Neutrophil (primary cell): ENCODE measurements at regions not wholly inside any gene's neighbourhood (a gene's known extent, or its start where the extent isn't known, plus 50 kb on each side); places are given as distances from the start of the nearest gene placed in this dataset.

Experiments used
- H3K27ac ChIP-seq: fragments of 200-600 bp; sonication (generic); 2 replicates; pipeline ENCODE4 v1.5.1; 2016; ENCODE audit warnings: mild to moderate bottlenecking, moderate library complexity
- H3K27me3 ChIP-seq: fragments of 200-600 bp; sonication (generic); 2 replicates; pipeline ENCODE4 v1.6.0; 2016; ENCODE audit warnings: mild to moderate bottlenecking
- H3K36me3 ChIP-seq: fragments of 200-600 bp; sonication (generic); 2 replicates; pipeline ENCODE4 v1.5.1; 2017
- H3K4me1 ChIP-seq, 2 experiments: fragments of 200-600 bp in 1 of 2; sonication (generic) in 1 of 2; 1 replicate in 1 of 2; 2 replicates in 1 of 2; pipeline versions ENCODE4 v1.5.1 to v1.6.1; 2013 to 2016; ENCODE audit warnings: low read depth in 1 of 2, low read length in 1 of 2, mild to moderate bottlenecking in 1 of 2, moderate library complexity in 1 of 2; ENCODE audit not compliant: control insufficient read depth in 1 of 2, insufficient read depth in 1 of 2
- H3K4me3 ChIP-seq, 2 experiments: fragments of 200-600 bp in 1 of 2; sonication (generic) in 1 of 2; 1 replicate in 1 of 2; 2 replicates in 1 of 2; pipeline ENCODE4 v1.5.1; 2013 to 2016; ENCODE audit warnings: low read depth in 1 of 2, low read length in 1 of 2, mild to moderate bottlenecking in 1 of 2, moderate library complexity in 1 of 2
- H3K9me3 ChIP-seq: fragments of 200-600 bp; sonication (generic); 2 replicates; pipeline ENCODE4 v1.5.1; 2016
- TF ChIP-seq, protein P1 (sequence below): fragments of 200-600 bp; sonication (generic); IDR thresholded peaks from 2 replicates; pipeline ENCODE4 v1.5.1; 2016; ENCODE audit warnings: antibody characterized with exemption

GRCh38 chr4:20095805-20096541 lies 155.7 kb upstream of the SLIT2 start:
- Histone ChIP-seq H3K4me1 (no peaks in the 10 kb centered on the region), H3K9me3 (no peaks in the 10 kb centered on the region), H3K27ac (no peak overlapping the region), H3K4me3 (no peak overlapping the region), H3K36me3 (no peaks in the 10 kb centered on the region), H3K27me3 (no peaks in the 10 kb centered on the region)
- TF ChIP-seq, protein P1, sequence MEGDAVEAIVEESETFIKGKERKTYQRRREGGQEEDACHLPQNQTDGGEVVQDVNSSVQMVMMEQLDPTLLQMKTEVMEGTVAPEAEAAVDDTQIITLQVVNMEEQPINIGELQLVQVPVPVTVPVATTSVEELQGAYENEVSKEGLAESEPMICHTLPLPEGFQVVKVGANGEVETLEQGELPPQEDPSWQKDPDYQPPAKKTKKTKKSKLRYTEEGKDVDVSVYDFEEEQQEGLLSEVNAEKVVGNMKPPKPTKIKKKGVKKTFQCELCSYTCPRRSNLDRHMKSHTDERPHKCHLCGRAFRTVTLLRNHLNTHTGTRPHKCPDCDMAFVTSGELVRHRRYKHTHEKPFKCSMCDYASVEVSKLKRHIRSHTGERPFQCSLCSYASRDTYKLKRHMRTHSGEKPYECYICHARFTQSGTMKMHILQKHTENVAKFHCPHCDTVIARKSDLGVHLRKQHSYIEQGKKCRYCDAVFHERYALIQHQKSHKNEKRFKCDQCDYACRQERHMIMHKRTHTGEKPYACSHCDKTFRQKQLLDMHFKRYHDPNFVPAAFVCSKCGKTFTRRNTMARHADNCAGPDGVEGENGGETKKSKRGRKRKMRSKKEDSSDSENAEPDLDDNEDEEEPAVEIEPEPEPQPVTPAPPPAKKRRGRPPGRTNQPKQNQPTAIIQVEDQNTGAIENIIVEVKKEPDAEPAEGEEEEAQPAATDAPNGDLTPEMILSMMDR: no peak

DNA sequence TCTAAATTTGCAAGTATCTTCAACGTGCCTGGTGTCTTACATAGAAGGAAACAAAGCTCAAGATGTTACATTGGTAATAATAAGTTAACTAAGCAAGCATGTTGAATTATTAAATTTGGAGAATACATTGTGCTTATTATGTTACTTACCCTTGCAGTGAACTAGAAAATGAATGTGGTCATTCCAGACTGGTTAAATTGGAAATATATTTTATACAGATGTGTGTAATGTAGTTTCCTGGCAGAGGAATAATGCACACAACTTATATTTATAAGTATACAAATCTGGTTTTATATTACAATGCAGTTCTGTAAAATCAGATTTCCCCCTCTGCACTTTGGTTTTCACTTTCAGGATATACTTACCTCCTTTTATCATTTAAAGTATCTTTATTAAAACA lies 159.9 kb upstream of the SLIT2 start:
- H3K4me3 ChIP-seq: no peak overlapping the region
- H3K36me3 ChIP-seq: no peaks in the 10 kb centered on the region
- H3K9me3 ChIP-seq: no peaks in the 10 kb centered on the region
- TF ChIP-seq, protein P1: no peak
- no peaks in the 10 kb centered on the region for H3K27me3 ChIP-seq
- peaks cover 0 to 4% of the 10 kb centered on the region in 2 experiments for H3K4me1 ChIP-seq
- H3K27ac ChIP-seq: no peak overlapping the region

DNA sequence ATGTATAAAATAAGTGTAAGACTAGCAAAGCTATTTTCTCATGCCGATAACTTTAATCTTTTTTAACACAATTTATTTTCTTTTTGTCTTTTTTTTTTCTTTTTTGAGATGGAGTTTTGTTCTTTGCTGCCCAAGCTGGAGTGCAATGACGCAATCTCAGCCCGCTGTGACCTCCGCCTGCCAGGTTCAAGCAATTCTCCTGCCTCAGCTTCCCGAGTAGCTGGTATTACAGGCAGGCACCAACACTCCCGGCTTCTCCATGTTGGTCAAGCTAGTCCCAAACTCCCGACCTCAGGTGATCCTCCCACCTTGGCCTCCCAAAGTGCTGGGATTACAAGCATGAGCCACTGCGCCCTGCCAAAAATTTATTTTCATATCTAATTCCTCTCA lies 164.2 kb upstream of the SLIT2 start:
- Histone ChIP-seq H3K36me3 (no peaks in the 10 kb centered on the region), H3K4me1 (peaks cover 0 to 4% of the 10 kb centered on the region in 2 experiments), H3K4me3 (no peak overlapping the region), H3K9me3 (no peaks in the 10 kb centered on the region), H3K27ac (no peak overlapping the region), H3K27me3 (no peaks in the 10 kb centered on the region)
- TF ChIP-seq, protein P1: no peak

DNA sequence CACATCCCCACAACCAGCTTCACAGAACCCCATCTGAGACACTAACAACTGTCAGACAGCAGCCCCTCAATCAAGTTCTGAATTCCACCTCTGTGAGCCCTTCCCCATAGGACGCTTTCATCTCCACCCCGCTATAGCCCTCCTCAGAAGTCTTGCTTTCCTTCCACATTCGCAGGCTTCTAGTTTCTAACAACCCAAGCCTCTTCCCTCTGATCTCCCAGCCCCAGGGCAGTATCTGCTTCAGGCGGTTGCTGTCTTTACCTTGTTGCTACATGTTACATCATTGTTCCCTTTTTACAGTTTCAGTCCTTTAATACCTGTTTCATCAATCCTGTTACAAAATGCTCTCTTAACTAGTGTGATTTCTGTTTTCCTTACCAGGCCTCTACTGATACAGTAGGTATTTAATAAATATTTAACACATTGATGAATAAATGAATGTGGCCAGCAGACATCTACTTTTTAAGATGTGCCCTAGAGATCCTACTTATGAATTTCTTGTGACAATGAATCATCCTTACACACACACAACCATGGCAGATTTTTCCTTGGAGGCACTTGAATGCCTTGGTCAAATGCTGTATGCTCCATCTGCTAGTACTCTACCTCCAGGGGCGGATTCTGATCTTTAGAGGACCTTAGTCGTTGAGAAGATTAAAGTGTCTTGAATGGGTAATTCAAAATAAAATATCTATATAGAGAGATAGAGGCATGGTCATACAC lies 164.7 kb upstream of the SLIT2 start:
- H3K4me1 ChIP-seq: peaks cover 0 to 4% of the 10 kb centered on the region in 2 experiments
- no peaks in the 10 kb centered on the region for H3K36me3 ChIP-seq
- H3K9me3 ChIP-seq: no peaks in the 10 kb centered on the region
- no peaks in the 10 kb centered on the region for H3K27me3 ChIP-seq
- TF ChIP-seq, protein P1: no peak
- H3K4me3 ChIP-seq: no peak overlapping the region
- H3K27ac ChIP-seq: no peak overlapping the region

GRCh38 chr4:20086067-20086798 lies 165.5 kb upstream of the SLIT2 start:
- Histone ChIP-seq H3K36me3 (no peaks in the 10 kb centered on the region), H3K4me1 (peaks cover 0 to 4% of the 10 kb centered on the region in 2 experiments), H3K4me3 (no peak overlapping the region), H3K9me3 (no peaks in the 10 kb centered on the region), H3K27ac (no peak overlapping the region), H3K27me3 (no peaks in the 10 kb centered on the region)
- TF ChIP-seq, protein P1: no peak
